ENCODE measurements at regions not wholly inside any gene's neighbourhood (a gene's known extent, or its start where the extent isn't known, plus 50 kb on each side); places are given as distances from the start of the nearest gene placed in this dataset.
"Not testable (repeated sequence)": the region's sequence is repeated elsewhere in the genome, so short reads cannot be mapped to it uniquely, and the experiment has no call there.

- no peak for DNase-seq
Observed at GRCh38 chr1:185393815-185394214, 76.8 kb upstream of the IVNS1ABP start.

GRCh38 chr1:185393205-185393604, 76.2 kb upstream of the IVNS1ABP start:
- no peak for DNase-seq

- no peak for DNase-seq
Observed at GRCh38 chr1:185388815-185389214, 71.8 kb upstream of the IVNS1ABP start.

- no peak for DNase-seq
Observed at GRCh38 chr1:185388346-185388745, 71.3 kb upstream of the IVNS1ABP start.

GRCh38 chr1:185385991-185386390, 68.9 kb upstream of the IVNS1ABP start:
- DNase-seq, result no peak

- not testable (repeated sequence) for DNase-seq
Observed at GRCh38 chr1:185383805-185384204, 66.8 kb upstream of the IVNS1ABP start.

GRCh38 chr1:185377831-185378230, 60.8 kb upstream of the IVNS1ABP start:
- no peak for DNase-seq

GRCh38 chr1:185376840-185377635, 60.0 kb upstream of the IVNS1ABP start:
- no peak for DNase-seq

GRCh38 chr1:185376288-185376687, 59.2 kb upstream of the IVNS1ABP start:
- no peak for DNase-seq

GRCh38 chr1:185375583-185375982, 58.5 kb upstream of the IVNS1ABP start:
- no peak for DNase-seq

- no peak for DNase-seq
Observed at GRCh38 chr1:185373813-185374529, 56.9 kb upstream of the IVNS1ABP start.

GRCh38 chr1:185369786-185370185, 52.7 kb upstream of the IVNS1ABP start:
- DNase-seq, result no peak

- no peak for DNase-seq
Observed at GRCh38 chr1:185368913-185369491, 52.0 kb upstream of the IVNS1ABP start.

GRCh38 chr1:185368313-185368855, 51.3 kb upstream of the IVNS1ABP start:
- DNase-seq, result no peak

GRCh38 chr1:185367218-185367617, 50.2 kb upstream of the IVNS1ABP start:
- DNase-seq, result no peak

All from NCI-H2081 (cell line).